Activated T-cell treated with anti-CD3 and anti-CD28 coated beads, Interleukin-2, amount 50 U/mL, for 4 hours (primary cell): ENCODE measurements at regions not wholly inside any gene's neighbourhood (a gene's known extent, or its start where the extent isn't known, plus 50 kb on each side); places are given as distances from the start of the nearest gene placed in this dataset.

ENCODE experiments used
- ATAC-seq, 2 donors: fragments of 200-7000 bp; cut with Tn5 transposase; one replicate each; pipeline ENCODE4 v1.10.0; 2021
- DNase-seq: peaks from one replicate; pipeline ENCODE4 v3.0.0-alpha.2; 2020
- H3K27me3 Mint-ChIP-seq: one replicate; pipeline ENCODE4 v1.8.0; 2021; ENCODE audit warnings: low read depth, mixed read lengths
- H3K36me3 Mint-ChIP-seq: one replicate; pipeline ENCODE4 v1.8.0; 2022; ENCODE audit warnings: mixed read lengths; ENCODE audit not compliant: insufficient read depth
- H3K4me1 Mint-ChIP-seq: one replicate; pipeline ENCODE4 v1.8.0; 2021; ENCODE audit warnings: low read depth, mixed read lengths
- H3K4me3 Mint-ChIP-seq: one replicate; pipeline ENCODE4 v1.8.0; 2021; ENCODE audit warnings: mild to moderate bottlenecking, moderate library complexity, mixed read lengths
- H3K9me3 Mint-ChIP-seq: one replicate; pipeline ENCODE4 v1.8.0; 2021; ENCODE audit warnings: mixed read lengths

DNA sequence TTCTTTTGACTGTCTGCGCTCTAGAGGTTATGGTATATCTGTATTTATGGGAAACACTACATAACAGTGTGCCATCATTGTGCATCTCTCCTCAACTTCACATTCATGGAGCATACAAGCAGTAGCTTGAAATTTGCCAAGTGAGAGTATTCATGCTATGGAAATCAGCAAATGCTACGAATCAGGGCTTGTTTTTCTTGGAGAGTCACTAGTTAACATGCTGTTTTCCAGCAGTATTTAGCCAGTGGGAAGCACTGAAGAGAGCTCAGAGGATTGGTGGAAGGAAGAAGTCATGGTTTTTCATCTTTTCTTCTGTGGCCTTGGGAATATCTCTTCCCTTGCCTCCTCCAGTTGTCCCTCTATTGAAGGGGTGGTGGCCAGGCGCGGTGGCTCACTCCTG, 303.0 kb downstream of the PSAT1 start:
- ATAC-seq (no peak), DNase-seq (no peak)
- Mint-ChIP-seq H3K9me3 (no peaks in the 10 kb centered on the region), H3K36me3 (no peaks in the 10 kb centered on the region), H3K4me1 (no peaks in the 10 kb centered on the region), H3K27me3 (peaks cover 2% of the 10 kb centered on the region), H3K4me3 (no peak overlapping the region)

DNA sequence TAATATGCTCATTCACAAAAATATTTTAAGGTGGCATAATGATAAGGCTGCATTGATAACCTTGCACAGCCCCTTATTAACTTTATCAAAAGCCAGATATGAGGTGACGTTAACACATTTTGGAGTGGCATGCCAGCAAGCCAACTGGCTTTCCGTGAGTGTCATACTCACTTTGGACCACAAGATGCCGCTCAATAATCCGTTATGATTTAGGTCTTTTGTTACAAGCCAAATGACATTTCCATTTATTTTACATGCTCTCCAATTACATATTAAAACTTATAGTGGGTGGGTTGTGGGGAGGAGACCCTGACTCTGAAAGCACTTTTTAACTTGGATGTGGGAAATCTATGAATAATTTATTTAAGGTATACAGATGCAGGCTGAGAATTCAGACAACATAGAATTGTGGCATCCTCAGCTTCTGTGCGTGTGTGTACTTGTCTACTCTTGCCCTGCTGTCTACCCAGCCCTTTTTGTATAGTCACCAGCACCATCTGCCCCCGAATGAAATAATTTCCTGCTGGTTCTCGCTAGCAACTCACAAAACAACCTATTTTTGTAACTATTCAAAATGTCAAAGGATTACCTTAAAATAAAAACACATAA, 305.1 kb downstream of the PSAT1 start:
- no peak for DNase-seq
- H3K36me3 Mint-ChIP-seq: no peaks in the 10 kb centered on the region
- H3K4me3 Mint-ChIP-seq: no peak overlapping the region
- no peaks in the 10 kb centered on the region for H3K4me1 Mint-ChIP-seq
- peaks cover 2% of the 10 kb centered on the region for H3K27me3 Mint-ChIP-seq
- H3K9me3 Mint-ChIP-seq: no peaks in the 10 kb centered on the region
- ATAC-seq: no peak

DNA sequence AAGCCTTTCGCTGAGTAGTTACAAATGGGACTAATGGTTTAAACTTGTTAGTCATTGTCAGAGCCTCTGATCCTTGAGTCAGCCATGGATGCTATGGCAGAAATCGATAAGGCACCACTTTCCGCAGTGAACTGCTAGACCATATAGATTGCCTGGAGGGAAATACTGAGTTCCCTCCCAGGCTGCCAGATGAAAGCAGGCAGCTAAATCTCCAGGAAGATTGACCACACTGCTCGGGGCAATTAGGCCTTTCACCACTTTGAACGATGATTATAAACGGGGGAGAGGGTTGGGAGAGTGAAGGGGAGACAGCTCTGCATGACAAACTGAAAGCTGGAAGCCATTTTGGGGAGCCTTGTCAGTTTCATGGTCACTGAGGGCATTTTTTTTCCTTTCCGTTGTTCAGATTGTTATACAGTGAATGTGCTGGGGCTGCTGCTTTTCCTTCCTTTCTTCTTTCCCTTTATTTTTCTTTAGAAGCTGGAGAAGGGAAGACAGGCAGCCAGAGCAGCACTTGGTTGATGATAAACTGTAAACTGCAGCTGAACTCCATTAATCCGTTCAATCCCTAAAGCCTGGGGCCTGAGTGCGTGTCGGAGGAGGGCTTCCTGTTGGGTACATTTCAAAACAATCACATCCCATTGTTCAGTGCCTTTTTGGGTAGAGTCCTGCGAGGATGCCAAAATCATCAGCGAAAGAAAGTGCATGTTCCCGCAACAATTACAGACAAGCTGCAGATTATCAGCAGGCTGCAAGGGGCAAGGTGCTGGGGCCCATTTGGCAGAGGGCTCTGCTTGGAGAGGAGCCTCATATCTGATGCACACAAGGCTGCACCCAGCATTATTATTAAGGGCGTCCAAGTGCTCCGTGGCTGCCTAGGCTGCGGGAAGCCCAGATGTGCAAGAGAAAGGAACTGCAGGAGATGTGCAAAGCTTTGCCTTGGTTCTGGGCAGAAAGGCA, 308.4 kb downstream of the PSAT1 start:
- ATAC-seq: no peak
- Mint-ChIP-seq H3K9me3 (no peaks in the 10 kb centered on the region), H3K27me3 (peaks cover 4% of the 10 kb centered on the region)

DNA sequence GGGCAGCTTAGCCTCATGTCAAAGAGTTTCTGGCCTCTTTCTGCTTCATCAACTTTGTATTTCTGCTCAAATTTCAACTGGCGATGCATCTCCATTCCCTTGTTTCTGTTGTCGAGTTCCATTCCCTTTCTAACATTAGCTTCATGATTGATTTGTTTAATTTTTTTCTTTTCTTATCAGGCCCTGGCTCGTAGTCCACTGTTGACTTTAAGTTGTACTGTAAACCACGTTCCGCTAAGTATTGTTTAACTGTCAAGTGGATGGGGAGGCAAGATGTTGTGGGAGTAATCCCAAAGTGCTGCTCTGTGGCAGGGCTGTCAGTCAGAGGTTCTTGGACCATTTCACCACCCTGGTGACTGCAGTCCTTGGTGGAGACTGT, 309.1 kb downstream of the PSAT1 start:
- H3K4me3 Mint-ChIP-seq: no peak overlapping the region
- no peaks in the 10 kb centered on the region for H3K9me3 Mint-ChIP-seq
- DNase-seq (no peak), ATAC-seq (no peak)
- H3K4me1 Mint-ChIP-seq: no peaks in the 10 kb centered on the region
- no peaks in the 10 kb centered on the region for H3K36me3 Mint-ChIP-seq
- peaks cover 4% of the 10 kb centered on the region for H3K27me3 Mint-ChIP-seq

More for the DNA sequence above, 308.4 kb downstream of the PSAT1 start:
- Mint-ChIP-seq H3K4me3 (no peak overlapping the region), H3K36me3 (no peaks in the 10 kb centered on the region), H3K4me1 (no peaks in the 10 kb centered on the region)
- DNase-seq: no peak

DNA sequence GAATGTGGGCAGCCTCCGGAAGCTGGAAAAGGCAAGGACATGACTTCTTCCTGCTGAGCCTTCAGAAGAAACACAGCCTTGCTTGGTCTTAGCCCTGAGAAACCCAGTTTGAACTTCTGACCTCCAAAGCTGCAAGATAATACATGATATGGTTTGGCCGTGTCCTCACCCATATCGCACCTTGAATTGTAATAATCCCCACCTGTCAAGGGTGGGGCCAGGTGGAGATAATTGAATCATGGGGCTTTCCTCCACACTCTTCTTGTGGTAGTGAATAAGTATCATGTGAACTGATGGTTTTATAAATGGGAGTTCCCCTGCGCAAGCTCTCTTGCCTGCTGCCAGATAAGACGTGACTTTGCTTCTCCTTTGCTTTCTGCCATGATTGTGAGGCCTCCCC, 310.9 kb downstream of the PSAT1 start:
- no peaks in the 10 kb centered on the region for H3K9me3 Mint-ChIP-seq
- no peaks in the 10 kb centered on the region for H3K4me1 Mint-ChIP-seq
- no peak for ATAC-seq
- no peak overlapping the region for H3K4me3 Mint-ChIP-seq
- no peaks in the 10 kb centered on the region for H3K36me3 Mint-ChIP-seq
- peaks cover 4% of the 10 kb centered on the region for H3K27me3 Mint-ChIP-seq
- DNase-seq: no peak

DNA sequence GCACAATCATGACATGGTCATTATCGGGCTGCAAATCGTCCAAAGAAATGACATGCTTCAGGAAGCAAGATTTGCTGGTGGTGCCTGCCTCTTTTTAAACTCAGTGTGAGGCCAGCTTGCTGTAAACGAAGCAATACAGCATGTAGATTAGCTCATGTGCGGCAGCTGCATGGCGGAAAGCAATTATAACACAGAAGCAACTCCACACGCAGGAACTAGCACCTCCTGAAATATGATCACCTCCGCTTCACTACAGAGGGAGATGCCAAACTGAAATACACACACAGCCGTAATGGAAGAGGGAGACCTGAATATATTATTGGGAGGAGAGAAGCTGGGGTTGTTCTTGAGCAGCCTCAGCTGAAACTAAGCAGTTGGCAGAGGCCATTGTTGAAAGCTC, 312.5 kb downstream of the PSAT1 start:
- H3K4me3 Mint-ChIP-seq: no peak overlapping the region
- ATAC-seq: no peak
- H3K27me3 Mint-ChIP-seq: peaks cover 4% of the 10 kb centered on the region
- no peaks in the 10 kb centered on the region for H3K36me3 Mint-ChIP-seq
- DNase-seq: no peak
- H3K9me3 Mint-ChIP-seq: no peaks in the 10 kb centered on the region
- no peaks in the 10 kb centered on the region for H3K4me1 Mint-ChIP-seq

DNA sequence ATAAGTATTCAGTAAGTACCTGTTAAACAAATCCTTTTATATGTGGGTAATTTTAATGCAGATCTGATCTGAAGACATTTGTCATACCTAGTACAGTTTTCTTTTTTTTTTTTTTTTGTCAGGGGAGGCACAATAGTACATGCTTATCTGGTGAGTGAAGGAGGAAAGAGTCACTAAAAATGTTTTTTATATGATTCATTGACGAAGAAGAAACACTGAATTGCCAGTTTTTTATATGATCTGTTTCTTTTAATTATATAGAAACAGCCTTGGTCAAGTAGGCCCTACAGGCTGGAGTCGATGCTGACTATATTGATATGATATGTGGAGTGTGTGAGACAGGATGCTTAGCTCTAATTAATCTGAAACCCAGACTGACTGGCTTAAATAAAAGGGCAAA, 315.2 kb downstream of the PSAT1 start:
- no peak for ATAC-seq
- no peak for DNase-seq
- Mint-ChIP-seq H3K36me3 (no peaks in the 10 kb centered on the region), H3K9me3 (no peaks in the 10 kb centered on the region), H3K27me3 (peaks cover 4% of the 10 kb centered on the region), H3K4me1 (no peaks in the 10 kb centered on the region), H3K4me3 (no peak overlapping the region)

DNA sequence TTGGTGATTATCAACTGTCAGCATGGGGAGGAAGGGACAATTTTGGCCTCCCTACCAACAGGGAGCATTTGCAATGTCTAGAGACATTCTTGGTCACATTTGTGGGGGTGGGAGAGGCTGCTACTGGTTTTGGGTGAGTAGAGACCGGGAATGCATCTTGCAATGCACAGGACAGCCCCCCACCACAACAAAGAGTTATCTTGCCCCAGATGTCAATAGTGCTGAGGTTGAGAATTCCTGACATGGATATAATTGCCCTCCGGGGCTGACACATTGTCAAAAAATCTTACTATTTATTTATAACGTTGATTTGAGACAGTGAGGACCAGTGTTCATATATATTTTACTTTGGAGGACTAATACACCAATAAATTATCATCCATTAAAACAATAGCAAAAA, 316.1 kb downstream of the PSAT1 start:
- no peak for DNase-seq
- Mint-ChIP-seq H3K36me3 (no peaks in the 10 kb centered on the region), H3K9me3 (no peaks in the 10 kb centered on the region), H3K27me3 (peaks cover 4% of the 10 kb centered on the region), H3K4me3 (no peak overlapping the region), H3K4me1 (no peaks in the 10 kb centered on the region)
- ATAC-seq: no peak

DNA sequence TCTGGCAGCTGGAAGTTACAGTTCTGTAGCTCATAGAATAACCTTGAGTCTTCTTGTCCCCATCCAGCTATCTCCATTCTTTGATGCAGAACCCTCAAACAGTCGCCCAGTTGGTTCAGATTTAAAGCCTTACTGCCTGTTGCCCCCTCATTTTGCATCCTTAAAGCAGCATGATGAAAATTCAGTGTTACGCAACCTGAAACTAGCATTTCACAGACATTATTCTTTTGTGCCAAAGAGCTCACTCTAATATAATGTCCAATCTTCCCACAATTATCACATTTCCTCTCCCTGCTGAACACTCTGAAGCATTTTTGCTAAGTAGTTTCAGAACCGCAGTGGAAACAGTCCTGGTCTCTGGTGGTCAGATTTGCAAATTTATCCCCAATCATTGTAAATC, 318.0 kb downstream of the PSAT1 start:
- Mint-ChIP-seq H3K4me3 (no peak overlapping the region), H3K9me3 (no peaks in the 10 kb centered on the region)
- ATAC-seq: no peak

DNA sequence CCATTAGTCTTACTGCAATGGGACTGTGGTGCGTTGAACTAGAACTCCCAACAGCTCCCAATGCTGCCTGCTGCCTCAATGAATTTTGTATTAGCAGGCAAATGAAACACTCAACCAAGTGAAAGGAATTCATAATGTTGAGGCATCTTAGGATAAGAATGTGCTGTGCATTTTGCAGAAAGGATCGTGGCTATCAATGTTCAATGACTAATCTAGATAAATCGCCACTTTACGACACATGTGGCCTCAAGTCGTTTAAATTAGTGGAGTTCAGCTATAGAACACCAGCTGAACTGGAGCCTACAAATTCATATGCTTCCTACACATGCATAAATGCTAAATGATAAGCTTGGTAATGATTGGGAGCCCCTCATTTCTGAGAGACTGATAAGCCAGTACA, 318.4 kb downstream of the PSAT1 start:
- H3K4me3 Mint-ChIP-seq: no peak overlapping the region
- H3K36me3 Mint-ChIP-seq: no peaks in the 10 kb centered on the region
- ATAC-seq (no peak), DNase-seq (no peak)
- no peaks in the 10 kb centered on the region for H3K9me3 Mint-ChIP-seq
- H3K4me1 Mint-ChIP-seq: no peaks in the 10 kb centered on the region
- H3K27me3 Mint-ChIP-seq: no peaks in the 10 kb centered on the region

More for the DNA sequence above, 318.0 kb downstream of the PSAT1 start:
- no peaks in the 10 kb centered on the region for H3K27me3 Mint-ChIP-seq
- H3K4me1 Mint-ChIP-seq: no peaks in the 10 kb centered on the region
- no peaks in the 10 kb centered on the region for H3K36me3 Mint-ChIP-seq
- no peak for DNase-seq

DNA sequence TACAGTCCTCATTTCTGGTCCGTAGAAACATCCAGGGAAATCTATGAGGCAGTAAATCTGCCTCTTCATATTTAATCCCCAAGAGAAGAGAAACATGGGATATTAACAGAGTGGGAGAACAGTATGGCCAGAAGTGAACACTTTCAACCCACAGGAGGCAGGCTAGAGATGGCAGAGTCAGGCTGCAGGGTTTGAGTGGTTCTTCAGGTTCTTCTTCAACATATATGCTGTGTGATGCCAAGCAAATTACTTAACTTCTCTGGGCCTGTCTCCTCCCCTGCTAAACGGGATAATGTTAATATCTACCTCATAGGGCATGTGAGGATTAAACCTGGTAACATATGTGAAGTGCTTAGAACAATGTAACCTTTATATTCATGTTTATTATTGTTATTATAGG, 321.8 kb downstream of the PSAT1 start:
- DNase-seq (no peak), ATAC-seq (no peak)
- peaks cover 1% of the 10 kb centered on the region for H3K27me3 Mint-ChIP-seq
- no peak overlapping the region for H3K4me3 Mint-ChIP-seq
- H3K36me3 Mint-ChIP-seq: no peaks in the 10 kb centered on the region
- no peaks in the 10 kb centered on the region for H3K4me1 Mint-ChIP-seq
- no peaks in the 10 kb centered on the region for H3K9me3 Mint-ChIP-seq

DNA sequence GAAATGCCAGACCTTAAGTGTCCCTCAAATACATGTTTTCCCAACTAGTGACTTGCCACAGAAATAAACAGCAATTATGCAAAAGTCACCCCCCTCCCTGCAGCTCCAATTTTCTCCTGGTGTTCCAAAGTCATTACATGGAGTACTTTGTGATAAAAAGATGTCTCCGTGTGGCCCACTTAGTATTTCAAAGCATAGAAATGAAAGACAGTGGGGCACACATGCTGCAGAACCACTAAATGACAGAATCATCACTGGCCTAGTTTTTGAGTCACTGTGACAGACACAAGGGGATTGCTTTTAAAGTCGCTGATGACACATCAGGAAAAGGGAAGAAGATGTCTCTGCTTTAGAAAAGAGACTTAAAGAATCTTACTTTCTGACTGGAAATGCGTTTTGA, 323.4 kb downstream of the PSAT1 start:
- Mint-ChIP-seq H3K9me3 (no peaks in the 10 kb centered on the region), H3K4me1 (no peaks in the 10 kb centered on the region)

DNA sequence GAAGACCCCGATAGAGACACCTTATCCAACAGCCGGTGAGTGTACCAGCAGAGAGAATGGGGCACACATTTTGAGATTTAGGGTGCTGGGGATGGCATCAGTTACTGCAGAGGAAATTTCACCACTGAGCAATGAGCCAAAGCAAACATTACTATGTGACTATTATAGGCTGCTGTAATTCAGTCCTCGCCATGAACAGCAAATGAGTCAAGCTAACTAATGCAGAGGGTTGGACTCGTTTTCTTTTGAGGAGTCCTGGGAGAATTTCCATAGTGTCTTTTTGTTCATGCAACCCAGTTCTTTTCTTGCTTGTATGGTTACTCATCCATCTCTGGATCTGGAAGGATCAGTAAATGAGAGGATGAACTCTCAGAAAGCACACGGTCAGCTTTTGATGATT, 323.8 kb downstream of the PSAT1 start:
- DNase-seq (no peak), ATAC-seq (no peak)
- H3K36me3 Mint-ChIP-seq: no peaks in the 10 kb centered on the region
- no peak overlapping the region for H3K4me3 Mint-ChIP-seq
- H3K27me3 Mint-ChIP-seq: peaks cover 1% of the 10 kb centered on the region
- H3K9me3 Mint-ChIP-seq: no peaks in the 10 kb centered on the region
- H3K4me1 Mint-ChIP-seq: no peaks in the 10 kb centered on the region

More for the DNA sequence above, 323.4 kb downstream of the PSAT1 start:
- DNase-seq (no peak), ATAC-seq (no peak)
- Mint-ChIP-seq H3K4me3 (no peak overlapping the region), H3K36me3 (no peaks in the 10 kb centered on the region), H3K27me3 (peaks cover 1% of the 10 kb centered on the region)

DNA sequence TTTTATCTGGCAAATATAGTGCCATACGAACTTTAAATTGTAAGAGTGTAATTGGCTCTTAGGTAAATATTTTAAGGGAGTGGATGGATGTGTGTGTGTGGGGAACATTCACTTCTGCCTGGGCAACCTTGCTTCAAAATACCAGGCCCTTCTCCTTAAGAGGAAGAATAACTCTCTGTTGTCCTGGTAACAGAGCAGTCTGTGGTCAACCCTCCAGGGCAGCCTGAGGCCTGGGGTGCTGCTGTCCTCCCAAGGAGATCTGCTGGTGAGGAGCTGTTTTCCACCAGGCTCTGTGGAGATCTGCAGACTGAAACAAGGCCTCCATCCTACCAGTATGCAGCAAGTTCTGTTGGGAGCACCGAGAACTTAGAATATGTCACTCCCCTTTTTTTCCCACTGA, 325.2 kb downstream of the PSAT1 start:
- Mint-ChIP-seq H3K36me3 (no peaks in the 10 kb centered on the region), H3K9me3 (no peaks in the 10 kb centered on the region), H3K4me1 (no peaks in the 10 kb centered on the region), H3K4me3 (no peak overlapping the region), H3K27me3 (peaks cover 1% of the 10 kb centered on the region)
- DNase-seq (no peak), ATAC-seq (no peak)

DNA sequence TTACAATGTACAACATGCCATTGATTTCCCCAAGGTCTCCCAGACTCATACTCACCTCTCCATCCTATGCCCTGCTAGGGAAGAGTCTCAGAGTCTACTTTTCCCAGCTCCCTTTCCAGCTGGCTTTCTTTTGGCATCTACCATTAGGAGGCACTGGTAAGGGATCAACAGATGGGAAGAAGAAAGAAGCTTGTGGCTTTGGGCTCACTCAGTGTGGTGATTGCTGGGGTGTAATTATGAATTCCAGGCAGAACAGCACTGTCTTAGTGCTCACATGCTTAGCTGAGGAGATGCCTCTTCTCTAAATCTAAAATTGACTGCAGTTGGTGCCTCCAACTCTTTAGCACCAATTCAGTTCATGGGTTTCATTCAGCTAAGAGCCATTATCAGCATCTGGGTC, 330.0 kb downstream of the PSAT1 start:
- Mint-ChIP-seq H3K27me3 (peaks cover 1% of the 10 kb centered on the region), H3K36me3 (no peaks in the 10 kb centered on the region), H3K4me1 (no peaks in the 10 kb centered on the region), H3K4me3 (no peak overlapping the region), H3K9me3 (no peaks in the 10 kb centered on the region)
- ATAC-seq (no peak), DNase-seq (no peak)
